ENCODE measurements at regions not wholly inside any gene's neighbourhood (a gene's known extent, or its start where the extent isn't known, plus 50 kb on each side); places are given as distances from the start of the nearest gene placed in this dataset.

- TF ChIP-seq CTCF (IDR thresholded peaks at IDR 0.05): no peak
- no peak for TF ChIP-seq JUN (CRISPR knock-in tag; IDR thresholded peaks at IDR 0.05)
- TF ChIP-seq CBFB (CRISPR knock-in tag; IDR thresholded peaks at IDR 0.05; ENCODE audit: low read depth): no peak
Observed at GRCh38 chr4:175330652-175331051, 412.5 kb downstream of the ADAM29 start.

Measured in WTC11 (cell line).